ENCODE measurements at regions not wholly inside any gene's neighbourhood (a gene's known extent, or its start where the extent isn't known, plus 50 kb on each side); places are given as distances from the start of the nearest gene placed in this dataset.
"Not testable (repeated sequence)": the region's sequence is repeated elsewhere in the genome, so short reads cannot be mapped to it uniquely, and the experiment has no call there.

- H3K4me1 ChIP-seq (ENCODE audit: control insufficient read depth, insufficient read depth, low read length), result no peaks in the 10 kb centered on the region
- no peak for DNase-seq
- H3K4me3 ChIP-seq (ENCODE audit: low read length), result no peak overlapping the region
- intact Hi-C loops (cut with DNase I), result no loop called here
- ATAC-seq, result no peak
- H3K27ac ChIP-seq (ENCODE audit: low read length), result no peak overlapping the region
- 72% methylated on average over 3 of the region's 3 CpGs for WGBS
- no peaks in the 10 kb centered on the region for H3K9me3 ChIP-seq (ENCODE audit: control insufficient read depth, low read length)
- H3K27me3 ChIP-seq (ENCODE audit: control insufficient read depth, insufficient read depth), result no peaks in the 10 kb centered on the region
Measured at GRCh38 chr5:143596824-143597223, 193.3 kb upstream of the NR3C1 start.

- H3K4me3 ChIP-seq (ENCODE audit: low read length), result no peak overlapping the region
- DNase-seq, result no peak
- intact Hi-C loops (cut with DNase I), result no loop called here
- ATAC-seq, result no peak
- H3K4me1 ChIP-seq (ENCODE audit: control insufficient read depth, insufficient read depth, low read length), result no peaks in the 10 kb centered on the region
- no peaks in the 10 kb centered on the region for H3K27me3 ChIP-seq (ENCODE audit: control insufficient read depth, insufficient read depth)
- H3K9me3 ChIP-seq (ENCODE audit: control insufficient read depth, low read length), result no peaks in the 10 kb centered on the region
- WGBS, result 83% methylated on average over 6 of the region's 6 CpGs
- no peak overlapping the region for H3K27ac ChIP-seq (ENCODE audit: low read length)
Measured at GRCh38 chr5:143594902-143595818, 191.7 kb upstream of the NR3C1 start.

GRCh38 chr5:143593723-143594122 is 190.2 kb upstream of the NR3C1 start:
- intact Hi-C loops (cut with DNase I), result no loop called here
- no peaks in the 10 kb centered on the region for H3K9me3 ChIP-seq (ENCODE audit: control insufficient read depth, low read length)
- no peak overlapping the region for H3K27ac ChIP-seq (ENCODE audit: low read length)
- no peaks in the 10 kb centered on the region for H3K4me1 ChIP-seq (ENCODE audit: control insufficient read depth, insufficient read depth, low read length)
- no peaks in the 10 kb centered on the region for H3K27me3 ChIP-seq (ENCODE audit: control insufficient read depth, insufficient read depth)
- DNase-seq (no peak), ATAC-seq (no peak)
- whole genome bisulfite sequencing, result 94% methylated on average over 6 of the region's 6 CpGs
- H3K4me3 ChIP-seq (ENCODE audit: low read length), result no peak overlapping the region

- intact Hi-C loops (cut with DNase I), result no loop called here
- no peak overlapping the region for H3K27ac ChIP-seq (ENCODE audit: low read length)
- H3K9me3 ChIP-seq (ENCODE audit: control insufficient read depth, low read length), result no peaks in the 10 kb centered on the region
- no peaks in the 10 kb centered on the region for H3K27me3 ChIP-seq (ENCODE audit: control insufficient read depth, insufficient read depth)
- ATAC-seq, result peak in 1 of 2 donors; percentile 40
- no peak for DNase-seq
- H3K4me1 ChIP-seq (ENCODE audit: control insufficient read depth, insufficient read depth, low read length), result no peaks in the 10 kb centered on the region
- no peak overlapping the region for H3K4me3 ChIP-seq (ENCODE audit: low read length)
- WGBS, result 48% methylated on average over 4 of the region's 4 CpGs
Measured at GRCh38 chr5:143592648-143593047, 189.2 kb upstream of the NR3C1 start.

GRCh38 chr5:143588933-143589662 is 185.6 kb upstream of the NR3C1 start:
- H3K4me1 ChIP-seq (ENCODE audit: control insufficient read depth, insufficient read depth, low read length), result no peaks in the 10 kb centered on the region
- no peak for DNase-seq
- H3K9me3 ChIP-seq (ENCODE audit: control insufficient read depth, low read length), result no peaks in the 10 kb centered on the region
- H3K27ac ChIP-seq (ENCODE audit: low read length), result no peak overlapping the region
- ATAC-seq, result no peak
- no peaks in the 10 kb centered on the region for H3K27me3 ChIP-seq (ENCODE audit: control insufficient read depth, insufficient read depth)
- intact Hi-C loops (cut with DNase I), result no loop called here
- 71% methylated on average over 7 of the region's 7 CpGs for WGBS
- no peak overlapping the region for H3K4me3 ChIP-seq (ENCODE audit: low read length)

GRCh38 chr5:143588121-143588520 is 184.6 kb upstream of the NR3C1 start:
- DNase-seq, result not testable (repeated sequence)
- 73% methylated on average over 3 of the region's 3 CpGs for WGBS

GRCh38 chr5:143586781-143587362 is 183.4 kb upstream of the NR3C1 start:
- Histone ChIP-seq H3K4me1 (ENCODE audit: control insufficient read depth, insufficient read depth, low read length) (no peaks in the 10 kb centered on the region), H3K9me3 (ENCODE audit: control insufficient read depth, low read length) (no peaks in the 10 kb centered on the region), H3K4me3 (ENCODE audit: low read length) (no peak overlapping the region), H3K27me3 (ENCODE audit: control insufficient read depth, insufficient read depth) (no peaks in the 10 kb centered on the region), H3K27ac (ENCODE audit: low read length) (no peak overlapping the region)
- ATAC-seq, result peak; percentile 68 to 85
- DNase-seq, result peak in 2 of 3 donors; percentile 20 to 57
- intact Hi-C loops (cut with DNase I), result no loop called here
- 42% methylated on average over 1 of the region's 1 CpG for WGBS

More at GRCh38 chr5:143588121-143588520, 184.6 kb upstream of the NR3C1 start:
- H3K27me3 ChIP-seq (ENCODE audit: control insufficient read depth, insufficient read depth); ATAC-seq; H3K27ac ChIP-seq (ENCODE audit: low read length); H3K4me3 ChIP-seq (ENCODE audit: low read length); intact Hi-C loops (cut with DNase I); H3K4me1 ChIP-seq (ENCODE audit: control insufficient read depth, insufficient read depth, low read length); H3K9me3 ChIP-seq (ENCODE audit: control insufficient read depth, low read length): not testable (repeated sequence)

- H3K9me3 ChIP-seq (ENCODE audit: control insufficient read depth, low read length), result no peaks in the 10 kb centered on the region
- ATAC-seq (peak; percentile 36 to 66), DNase-seq (no peak)
- no peak overlapping the region for H3K27ac ChIP-seq (ENCODE audit: low read length)
- H3K27me3 ChIP-seq (ENCODE audit: control insufficient read depth, insufficient read depth), result no peaks in the 10 kb centered on the region
- intact Hi-C loops (cut with DNase I), result no loop called here
- no peaks in the 10 kb centered on the region for H3K4me1 ChIP-seq (ENCODE audit: control insufficient read depth, insufficient read depth, low read length)
- no peak overlapping the region for H3K4me3 ChIP-seq (ENCODE audit: low read length)
Measured at GRCh38 chr5:143585970-143586369, 182.5 kb upstream of the NR3C1 start.

GRCh38 chr5:143583409-143583808 is 179.9 kb upstream of the NR3C1 start:
- no peaks in the 10 kb centered on the region for H3K4me1 ChIP-seq (ENCODE audit: control insufficient read depth, insufficient read depth, low read length)
- intact Hi-C loops (cut with DNase I), result no loop called here
- WGBS, result 54% methylated on average over 1 of the region's 1 CpG
- H3K27ac ChIP-seq (ENCODE audit: low read length), result no peak overlapping the region
- H3K4me3 ChIP-seq (ENCODE audit: low read length), result no peak overlapping the region
- ATAC-seq (no peak), DNase-seq (no peak)
- H3K27me3 ChIP-seq (ENCODE audit: control insufficient read depth, insufficient read depth), result no peaks in the 10 kb centered on the region
- H3K9me3 ChIP-seq (ENCODE audit: control insufficient read depth, low read length), result no peaks in the 10 kb centered on the region

GRCh38 chr5:143582869-143583268 is 179.4 kb upstream of the NR3C1 start:
- no peaks in the 10 kb centered on the region for H3K27me3 ChIP-seq (ENCODE audit: control insufficient read depth, insufficient read depth)
- no peak overlapping the region for H3K4me3 ChIP-seq (ENCODE audit: low read length)
- DNase-seq, result no peak
- intact Hi-C loops (cut with DNase I), result no loop called here
- no peaks in the 10 kb centered on the region for H3K4me1 ChIP-seq (ENCODE audit: control insufficient read depth, insufficient read depth, low read length)
- no peak overlapping the region for H3K27ac ChIP-seq (ENCODE audit: low read length)
- no peak for ATAC-seq
- no peaks in the 10 kb centered on the region for H3K9me3 ChIP-seq (ENCODE audit: control insufficient read depth, low read length)
- WGBS, result 46% methylated on average over 5 of the region's 5 CpGs

GRCh38 chr5:143582176-143582575 is 178.7 kb upstream of the NR3C1 start:
- intact Hi-C loops (cut with DNase I), result no loop called here
- WGBS, result 31% methylated on average over 4 of the region's 4 CpGs
- H3K4me1 ChIP-seq (ENCODE audit: control insufficient read depth, insufficient read depth, low read length), result no peaks in the 10 kb centered on the region
- no peaks in the 10 kb centered on the region for H3K9me3 ChIP-seq (ENCODE audit: control insufficient read depth, low read length)
- no peak overlapping the region for H3K4me3 ChIP-seq (ENCODE audit: low read length)
- H3K27ac ChIP-seq (ENCODE audit: low read length), result no peak overlapping the region
- H3K27me3 ChIP-seq (ENCODE audit: control insufficient read depth, insufficient read depth), result no peaks in the 10 kb centered on the region
- no peak for DNase-seq
- ATAC-seq, result no peak

All from right cardiac atrium (tissue), 5 donors.